Tibial nerve (tissue), 4 donors: ENCODE measurements at regions not wholly inside any gene's neighbourhood (a gene's known extent, or its start where the extent isn't known, plus 50 kb on each side); places are given as distances from the start of the nearest gene placed in this dataset.

ENCODE experiments used
- EP300 ChIP-seq, 2 donors: sonication (generic); formaldehyde crosslinking; IDR thresholded peaks; one replicate each; pipeline ENCODE4 v1.6.1; 2017; ENCODE audit warnings: antibody characterized with exemption in 2 of 2, mild to moderate bottlenecking in 1 of 2
- POLR2A ChIP-seq, 2 donors: fragments of 450-650 bp; IDR thresholded peaks; one replicate each; pipeline ENCODE4 v1.6.1; 2017; ENCODE audit warnings: antibody characterized with exemption in 2 of 2, mild to moderate bottlenecking in 2 of 2, moderate library complexity in 2 of 2
- TF ChIP-seq, protein P1 (sequence below), 5 experiments: fragments of 200-600 bp in 3 of 5; fragments of 450-650 bp in 2 of 5; sonication (generic) in 3 of 5; IDR thresholded peaks; one replicate each; pipeline ENCODE4 v1.5.1; 2016 to 2019; ENCODE audit warnings: antibody characterized with exemption in 5 of 5, mild to moderate bottlenecking in 3 of 5, moderate library complexity in 2 of 5

DNA sequence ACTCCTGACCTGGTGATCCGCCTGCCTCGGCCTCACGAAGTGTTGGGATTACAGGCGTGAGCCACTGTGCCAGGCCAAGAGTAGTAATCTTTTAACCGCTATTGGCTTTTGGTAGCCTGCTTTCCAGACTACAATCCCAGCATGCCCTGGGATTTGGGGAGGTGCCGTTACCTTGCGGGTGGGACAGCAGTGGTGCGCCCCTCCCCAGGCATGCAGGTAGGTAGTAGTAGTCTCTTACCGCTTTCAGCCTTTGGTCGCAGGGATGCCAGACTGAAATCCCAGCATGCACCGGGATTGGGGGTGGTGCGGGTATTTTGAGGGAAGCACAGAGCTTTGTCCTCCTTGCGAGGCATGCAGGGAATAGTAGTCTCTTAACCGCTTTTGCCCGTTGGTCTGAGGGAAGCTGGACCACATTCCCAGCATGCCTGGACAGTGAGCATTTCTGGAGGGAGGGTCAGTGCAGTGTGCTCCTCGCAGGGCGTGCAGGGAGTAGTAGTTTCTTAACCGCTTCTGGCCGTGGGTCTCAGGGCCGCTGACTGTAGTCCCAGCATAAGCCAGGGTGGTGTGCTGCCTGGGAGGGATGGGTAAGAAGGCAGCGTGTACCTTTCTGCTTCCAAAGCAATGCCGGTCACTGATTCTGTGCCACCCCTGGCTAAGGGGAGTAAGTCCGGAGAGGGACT lies 1686.8 kb downstream of the TP53TG3F start:
- TF ChIP-seq, protein P1, sequence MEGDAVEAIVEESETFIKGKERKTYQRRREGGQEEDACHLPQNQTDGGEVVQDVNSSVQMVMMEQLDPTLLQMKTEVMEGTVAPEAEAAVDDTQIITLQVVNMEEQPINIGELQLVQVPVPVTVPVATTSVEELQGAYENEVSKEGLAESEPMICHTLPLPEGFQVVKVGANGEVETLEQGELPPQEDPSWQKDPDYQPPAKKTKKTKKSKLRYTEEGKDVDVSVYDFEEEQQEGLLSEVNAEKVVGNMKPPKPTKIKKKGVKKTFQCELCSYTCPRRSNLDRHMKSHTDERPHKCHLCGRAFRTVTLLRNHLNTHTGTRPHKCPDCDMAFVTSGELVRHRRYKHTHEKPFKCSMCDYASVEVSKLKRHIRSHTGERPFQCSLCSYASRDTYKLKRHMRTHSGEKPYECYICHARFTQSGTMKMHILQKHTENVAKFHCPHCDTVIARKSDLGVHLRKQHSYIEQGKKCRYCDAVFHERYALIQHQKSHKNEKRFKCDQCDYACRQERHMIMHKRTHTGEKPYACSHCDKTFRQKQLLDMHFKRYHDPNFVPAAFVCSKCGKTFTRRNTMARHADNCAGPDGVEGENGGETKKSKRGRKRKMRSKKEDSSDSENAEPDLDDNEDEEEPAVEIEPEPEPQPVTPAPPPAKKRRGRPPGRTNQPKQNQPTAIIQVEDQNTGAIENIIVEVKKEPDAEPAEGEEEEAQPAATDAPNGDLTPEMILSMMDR (IDR thresholded peaks at IDR 0.05) = no peak
- no peak for TF ChIP-seq POLR2A (IDR thresholded peaks at IDR 0.05)
- no peak for TF ChIP-seq EP300 (IDR thresholded peaks at IDR 0.05)
